ENCODE measurements at regions not wholly inside any gene's neighbourhood (a gene's known extent, or its start where the extent isn't known, plus 50 kb on each side); places are given as distances from the start of the nearest gene placed in this dataset.

DNA sequence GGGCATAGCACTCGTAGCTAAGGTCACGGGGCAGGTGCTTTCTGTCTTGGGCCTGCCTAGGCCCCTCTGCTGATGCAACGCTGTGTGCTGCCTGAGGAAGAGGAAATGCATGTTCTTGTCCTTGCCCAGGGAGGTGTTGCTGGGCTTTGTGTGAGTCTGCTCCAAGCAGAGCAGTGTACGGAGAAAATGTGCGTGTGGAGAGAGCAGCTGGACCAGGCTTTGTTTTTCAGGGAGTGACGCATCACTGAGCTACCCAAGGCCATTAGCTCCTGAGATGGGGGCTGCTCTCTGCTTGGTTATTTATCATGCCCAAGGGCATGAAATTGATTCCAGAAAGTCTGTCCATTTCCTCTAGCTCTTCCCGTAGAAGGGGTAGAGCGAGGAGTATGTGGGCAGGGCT lies 82.9 kb upstream of the THY1 start:
- Histone ChIP-seq H3K4me1 (ENCODE audit: control insufficient read depth, insufficient read depth, low read length) (no peaks in the 10 kb centered on the region), H3K9me3 (ENCODE audit: control insufficient read depth, low read length) (no peaks in the 10 kb centered on the region), H3K4me3 (ENCODE audit: low read length) (no peak overlapping the region), H3K27ac (ENCODE audit: low read length) (no peak overlapping the region), H3K27me3 (ENCODE audit: control insufficient read depth, insufficient read depth) (no peaks in the 10 kb centered on the region)
- WGBS, result 79% methylated on average over 8 of the region's 8 CpGs
- ATAC-seq (no peak), DNase-seq (no peak)
- intact Hi-C loops (cut with DNase I), result no loop called here

DNA sequence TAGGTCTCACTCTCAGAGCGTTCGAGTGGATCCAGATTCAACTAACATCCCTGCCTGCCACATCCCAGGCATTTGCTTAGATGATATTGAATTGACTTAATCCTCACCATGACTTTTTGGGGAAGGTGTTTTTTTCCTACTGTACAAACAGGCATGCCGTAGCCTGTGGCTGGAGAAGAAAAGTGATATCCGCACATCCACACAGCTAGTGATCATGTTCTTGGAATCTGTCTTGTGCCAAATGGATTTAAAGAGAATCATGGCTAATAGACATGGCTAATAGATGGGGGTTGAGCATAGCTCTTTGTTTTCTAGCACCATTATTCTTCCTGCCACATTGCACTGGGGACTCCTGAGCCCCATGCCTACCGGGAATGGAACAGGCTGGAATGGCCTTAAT lies 82.1 kb upstream of the THY1 start:
- Histone ChIP-seq H3K4me3 (ENCODE audit: low read length) (no peak overlapping the region), H3K9me3 (ENCODE audit: control insufficient read depth, low read length) (no peaks in the 10 kb centered on the region), H3K27me3 (ENCODE audit: control insufficient read depth, insufficient read depth) (no peaks in the 10 kb centered on the region), H3K27ac (ENCODE audit: low read length) (no peak overlapping the region), H3K4me1 (ENCODE audit: control insufficient read depth, insufficient read depth, low read length) (no peaks in the 10 kb centered on the region)
- intact Hi-C loops (cut with DNase I), result no loop called here
- WGBS, result 84% methylated on average over 5 of the region's 5 CpGs
- no peak for ATAC-seq
- no peak for DNase-seq

- ATAC-seq (no peak), DNase-seq (no peak)
- Histone ChIP-seq H3K9me3 (ENCODE audit: control insufficient read depth, low read length) (no peaks in the 10 kb centered on the region), H3K27ac (ENCODE audit: low read length) (no peak overlapping the region), H3K4me1 (ENCODE audit: control insufficient read depth, insufficient read depth, low read length) (no peaks in the 10 kb centered on the region), H3K4me3 (ENCODE audit: low read length) (no peak overlapping the region), H3K27me3 (ENCODE audit: control insufficient read depth, insufficient read depth) (no peaks in the 10 kb centered on the region)
- 43% methylated on average over 1 of the region's 1 CpG for WGBS
- intact Hi-C loops (cut with DNase I), result no loop called here
Measured at GRCh38 chr11:119504371-119504770, 81.4 kb upstream of the THY1 start.

GRCh38 chr11:119501777-119502405 lies 78.9 kb upstream of the THY1 start:
- no peak for ATAC-seq
- WGBS, result 69% methylated on average over 21 of the region's 21 CpGs
- no peaks in the 10 kb centered on the region for H3K27me3 ChIP-seq (ENCODE audit: control insufficient read depth, insufficient read depth)
- no peak for DNase-seq
- H3K27ac ChIP-seq (ENCODE audit: low read length), result no peak overlapping the region
- H3K9me3 ChIP-seq (ENCODE audit: control insufficient read depth, low read length), result no peaks in the 10 kb centered on the region
- intact Hi-C loops (cut with DNase I), result no loop called here
- H3K4me1 ChIP-seq (ENCODE audit: control insufficient read depth, insufficient read depth, low read length), result no peaks in the 10 kb centered on the region
- H3K4me3 ChIP-seq (ENCODE audit: low read length), result no peak overlapping the region

- H3K27me3 ChIP-seq (ENCODE audit: control insufficient read depth, insufficient read depth), result no peaks in the 10 kb centered on the region
- no peak for ATAC-seq
- H3K4me3 ChIP-seq (ENCODE audit: low read length), result no peak overlapping the region
- no peaks in the 10 kb centered on the region for H3K9me3 ChIP-seq (ENCODE audit: control insufficient read depth, low read length)
- 79% methylated on average over 8 of the region's 8 CpGs for WGBS
- H3K4me1 ChIP-seq (ENCODE audit: control insufficient read depth, insufficient read depth, low read length), result no peaks in the 10 kb centered on the region
- H3K27ac ChIP-seq (ENCODE audit: low read length), result no peak overlapping the region
- no peak for DNase-seq
- intact Hi-C loops (cut with DNase I), result no loop called here
Measured at GRCh38 chr11:119497717-119498116, 74.7 kb upstream of the THY1 start.

- Histone ChIP-seq H3K27me3 (ENCODE audit: control insufficient read depth, insufficient read depth) (no peaks in the 10 kb centered on the region), H3K4me3 (ENCODE audit: low read length) (no peak overlapping the region), H3K9me3 (ENCODE audit: control insufficient read depth, low read length) (no peaks in the 10 kb centered on the region), H3K27ac (ENCODE audit: low read length) (no peak overlapping the region), H3K4me1 (ENCODE audit: control insufficient read depth, insufficient read depth, low read length) (no peaks in the 10 kb centered on the region)
- intact Hi-C loops (cut with DNase I), result no loop called here
- no peak for DNase-seq
- 26% methylated on average over 2 of the region's 2 CpGs for WGBS
- no peak for ATAC-seq
Measured at GRCh38 chr11:119496997-119497396, 74.0 kb upstream of the THY1 start.

- Histone ChIP-seq H3K27ac (ENCODE audit: low read length) (no peak overlapping the region), H3K9me3 (ENCODE audit: control insufficient read depth, low read length) (no peaks in the 10 kb centered on the region), H3K27me3 (ENCODE audit: control insufficient read depth, insufficient read depth) (no peaks in the 10 kb centered on the region), H3K4me1 (ENCODE audit: control insufficient read depth, insufficient read depth, low read length) (no peaks in the 10 kb centered on the region), H3K4me3 (ENCODE audit: low read length) (no peak overlapping the region)
- ATAC-seq (no peak), DNase-seq (no peak)
- 48% methylated on average over 9 of the region's 9 CpGs for whole genome bisulfite sequencing
- intact Hi-C loops (cut with DNase I), result no loop called here
Measured at GRCh38 chr11:119496469-119496868, 73.5 kb upstream of the THY1 start.

DNA sequence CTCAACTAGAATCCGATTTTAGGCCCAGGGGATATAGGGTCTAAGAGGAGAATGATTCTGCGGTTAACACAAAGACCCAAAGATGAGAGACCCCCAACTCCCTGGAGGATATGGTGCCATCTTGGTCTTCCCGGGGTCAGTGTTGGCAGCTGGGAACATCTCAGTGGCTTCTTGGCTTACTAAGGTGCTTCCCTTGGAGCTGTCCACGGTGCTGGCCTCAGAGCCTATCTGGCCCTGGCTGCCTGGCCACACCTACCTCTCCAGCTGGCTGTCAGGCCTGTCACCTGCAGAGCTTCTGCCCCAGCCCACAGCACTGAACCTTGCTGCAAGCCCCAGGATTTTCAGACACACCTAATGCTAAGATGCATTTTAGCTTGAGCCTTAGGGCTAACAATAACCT lies 70.7 kb upstream of the THY1 start:
- Histone ChIP-seq H3K9me3 (ENCODE audit: control insufficient read depth, low read length) (no peaks in the 10 kb centered on the region), H3K4me1 (ENCODE audit: control insufficient read depth, insufficient read depth, low read length) (no peaks in the 10 kb centered on the region), H3K27me3 (ENCODE audit: control insufficient read depth, insufficient read depth) (no peaks in the 10 kb centered on the region), H3K4me3 (ENCODE audit: low read length) (no peak overlapping the region), H3K27ac (ENCODE audit: low read length) (no peak overlapping the region)
- DNase-seq (no peak), ATAC-seq (no peak)
- 48% methylated on average over 4 of the region's 4 CpGs for WGBS
- intact Hi-C loops (cut with DNase I), result no loop called here

- no peak for DNase-seq
- ATAC-seq, result no peak
- no peak overlapping the region for H3K27ac ChIP-seq (ENCODE audit: low read length)
- H3K4me3 ChIP-seq (ENCODE audit: low read length), result no peak overlapping the region
- intact Hi-C loops (cut with DNase I), result no loop called here
- H3K9me3 ChIP-seq (ENCODE audit: control insufficient read depth, low read length), result no peaks in the 10 kb centered on the region
- WGBS, result 75% methylated on average over 17 of the region's 17 CpGs
- H3K4me1 ChIP-seq (ENCODE audit: control insufficient read depth, insufficient read depth, low read length), result no peaks in the 10 kb centered on the region
- no peaks in the 10 kb centered on the region for H3K27me3 ChIP-seq (ENCODE audit: control insufficient read depth, insufficient read depth)
Measured at GRCh38 chr11:119491753-119492510, 69.0 kb upstream of the THY1 start.

DNA sequence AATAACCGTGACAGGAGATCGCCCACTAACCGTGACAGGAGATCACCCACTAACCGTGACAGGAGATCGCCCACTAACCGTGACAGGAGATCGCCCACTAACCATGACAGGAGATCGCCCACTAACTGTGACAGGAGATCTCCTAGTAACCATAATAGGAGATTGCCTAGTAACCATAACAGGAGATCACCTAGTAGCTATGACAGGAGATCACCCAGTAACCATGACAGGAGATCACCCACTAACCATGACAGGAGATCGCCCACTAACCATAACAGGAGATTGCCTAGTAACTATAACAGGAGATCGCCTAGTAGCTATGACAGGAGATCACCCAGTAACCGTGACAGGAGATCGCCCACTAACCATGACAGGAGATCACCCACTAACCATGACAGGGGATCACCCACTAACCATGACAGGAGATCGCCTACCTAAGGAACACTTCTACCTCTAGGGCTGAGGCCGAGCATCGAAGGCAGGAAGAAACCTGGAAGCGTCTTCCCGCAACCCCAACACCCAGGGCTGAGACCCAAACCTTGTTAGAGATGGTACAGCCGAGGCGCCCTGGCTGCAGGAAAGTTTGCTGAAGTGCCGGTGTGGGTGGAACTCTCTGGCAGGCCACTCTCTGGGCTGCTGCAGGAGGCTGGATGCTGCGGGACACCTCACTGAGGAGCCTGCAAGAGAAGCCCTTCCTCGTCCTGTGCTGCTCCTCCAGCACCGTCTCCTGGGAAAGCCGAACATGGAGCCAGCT lies 67.5 kb upstream of the THY1 start:
- no peaks in the 10 kb centered on the region for H3K27me3 ChIP-seq (ENCODE audit: control insufficient read depth, insufficient read depth)
- ATAC-seq (no peak), DNase-seq (no peak)
- no peaks in the 10 kb centered on the region for H3K9me3 ChIP-seq (ENCODE audit: control insufficient read depth, low read length)
- no peaks in the 10 kb centered on the region for H3K4me1 ChIP-seq (ENCODE audit: control insufficient read depth, insufficient read depth, low read length)
- intact Hi-C loops (cut with DNase I), result no loop called here
- H3K27ac ChIP-seq (ENCODE audit: low read length), result no peak overlapping the region
- WGBS, result 85% methylated on average over 24 of the region's 24 CpGs
- H3K4me3 ChIP-seq (ENCODE audit: low read length), result no peak overlapping the region

DNA sequence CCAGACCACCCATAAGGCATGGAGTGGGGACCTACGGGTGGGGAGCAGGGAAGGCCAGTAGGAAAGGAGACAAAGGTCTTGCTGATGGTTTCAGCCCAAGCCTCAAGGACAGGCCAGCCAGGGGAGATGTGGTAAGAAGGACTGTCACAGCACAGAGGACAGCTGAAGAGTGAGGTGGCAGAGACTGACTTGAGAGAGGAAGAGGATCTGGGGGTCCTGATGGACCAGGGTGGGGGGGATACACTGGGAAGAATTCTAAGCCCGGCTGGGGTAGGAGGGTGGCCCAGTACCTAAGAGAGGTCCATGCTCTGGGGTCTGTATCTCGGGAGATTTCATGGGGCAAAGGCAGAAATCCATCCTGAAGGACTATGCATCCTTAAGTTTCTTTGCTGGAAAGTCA lies 66.1 kb upstream of the THY1 start:
- DNase-seq, result no peak

More for the DNA sequence above, 66.1 kb upstream of the THY1 start:
- no peak overlapping the region for H3K27ac ChIP-seq (ENCODE audit: low read length)
- intact Hi-C loops (cut with DNase I), result loop anchor here in 1 of 4 donors (10.0 kb wide), 1 partner anchor 236 kb away; the partner anchor contains the start of gene NECTIN1
- H3K4me3 ChIP-seq (ENCODE audit: low read length), result no peak overlapping the region
- ATAC-seq, result no peak
- H3K27me3 ChIP-seq (ENCODE audit: control insufficient read depth, insufficient read depth), result no peaks in the 10 kb centered on the region
- no peaks in the 10 kb centered on the region for H3K4me1 ChIP-seq (ENCODE audit: control insufficient read depth, insufficient read depth, low read length)
- H3K9me3 ChIP-seq (ENCODE audit: control insufficient read depth, low read length), result no peaks in the 10 kb centered on the region
- WGBS, result 79% methylated on average over 3 of the region's 3 CpGs

Data from right cardiac atrium (tissue), 5 donors.